HUES64 (cell line): ENCODE measurements at regions not wholly inside any gene's neighbourhood (a gene's known extent, or its start where the extent isn't known, plus 50 kb on each side); places are given as distances from the start of the nearest gene placed in this dataset.
A peak's percentile ranks its signal among the peaks of the same experiment; 100 is the strongest.
"Not testable (repeated sequence)": the region's sequence is repeated elsewhere in the genome, so short reads cannot be mapped to it uniquely, and the experiment has no call there.

Experiments
- H3K27ac ChIP-seq: 2 replicates; pipeline ENCODE4 v1.7.0; 2013; ENCODE audit warnings: low read depth, low read length, inconsistent platforms
- H3K27me3 ChIP-seq: 2 replicates; pipeline ENCODE4 v1.6.1; 2013; ENCODE audit warnings: mild to moderate bottlenecking, low read length; ENCODE audit not compliant: insufficient read depth
- H3K36me3 ChIP-seq: 2 replicates; pipeline ENCODE4 v1.6.1; 2013; ENCODE audit warnings: mild to moderate bottlenecking, low read length; ENCODE audit not compliant: insufficient read depth
- H3K4me1 ChIP-seq: 2 replicates; pipeline ENCODE4 v1.6.1; 2013; ENCODE audit warnings: mild to moderate bottlenecking, low read length, moderate library complexity; ENCODE audit not compliant: insufficient read depth
- H3K4me3 ChIP-seq: 2 replicates; pipeline ENCODE4 v1.5.1; 2013; ENCODE audit warnings: mild to moderate bottlenecking, low read length, moderate library complexity
- H3K9ac ChIP-seq: 2 replicates; pipeline ENCODE4 v1.6.1; 2013; ENCODE audit warnings: mild to moderate bottlenecking, low read depth, low read length
- H3K9me3 ChIP-seq: 2 replicates; pipeline ENCODE4 v1.6.1; 2013; ENCODE audit warnings: low read depth, low read length; ENCODE audit not compliant: insufficient read depth
- WGBS: fragments of 150-250, 120-280 bp; methylation state at CpG from one replicate; pipeline ENCODE4 v1.1.7; 2013; ENCODE audit warnings: missing lambda C conversion rate; 5-methylcytosine and 5-hydroxymethylcytosine counted together

GRCh38 chr9:81825846-81826516, 102.2 kb upstream of the SPATA31D4 start:
- H3K36me3 ChIP-seq, result no peaks in the 10 kb centered on the region
- H3K9ac ChIP-seq, result no peak overlapping the region
- WGBS, result 77% methylated on average over 2 of the region's 3 CpGs
- peak overlapping the region; percentile 5; the same call in 1 of the 2 replicates for H3K27ac ChIP-seq
- H3K4me3 ChIP-seq, result no peak overlapping the region
- H3K27me3 ChIP-seq, result no peaks in the 10 kb centered on the region
- no peaks in the 10 kb centered on the region for H3K9me3 ChIP-seq
- peaks cover 42% of the 10 kb centered on the region for H3K4me1 ChIP-seq

GRCh38 chr9:81826517-81826906, 101.7 kb upstream of the SPATA31D4 start:
- 91% methylated on average over 15 of the region's 15 CpGs for WGBS

GRCh38 chr9:81827616-81828296, 100.5 kb upstream of the SPATA31D4 start:
- 93% methylated on average over 5 of the region's 5 CpGs for WGBS
- H3K9me3 ChIP-seq, result no peaks in the 10 kb centered on the region
- H3K36me3 ChIP-seq, result no peaks in the 10 kb centered on the region
- H3K4me3 ChIP-seq, result no peak overlapping the region
- no peak overlapping the region for H3K9ac ChIP-seq
- no peak overlapping the region for H3K27ac ChIP-seq
- H3K4me1 ChIP-seq, result peaks cover 39% of the 10 kb centered on the region
- no peaks in the 10 kb centered on the region for H3K27me3 ChIP-seq

More at GRCh38 chr9:81826517-81826906, 101.7 kb upstream of the SPATA31D4 start:
- Histone ChIP-seq H3K9ac (no peak overlapping the region), H3K27me3 (no peaks in the 10 kb centered on the region), H3K4me1 (peaks cover 42% of the 10 kb centered on the region), H3K27ac (peak overlapping the region; percentile 5; the same call in 1 of the 2 replicates), H3K9me3 (no peaks in the 10 kb centered on the region), H3K4me3 (no peak overlapping the region), H3K36me3 (no peaks in the 10 kb centered on the region)

GRCh38 chr9:81829195-81829882, 98.9 kb upstream of the SPATA31D4 start:
- H3K9ac ChIP-seq, result no peak overlapping the region
- no peaks in the 10 kb centered on the region for H3K27me3 ChIP-seq
- H3K36me3 ChIP-seq, result no peaks in the 10 kb centered on the region
- 73% methylated on average over 5 of the region's 5 CpGs for WGBS
- H3K4me1 ChIP-seq, result peaks cover 32% of the 10 kb centered on the region
- H3K4me3 ChIP-seq, result no peak overlapping the region
- H3K9me3 ChIP-seq, result no peaks in the 10 kb centered on the region
- no peak overlapping the region for H3K27ac ChIP-seq

- H3K36me3 ChIP-seq, H3K27ac ChIP-seq, H3K4me3 ChIP-seq, H3K9ac ChIP-seq, H3K27me3 ChIP-seq, H3K9me3 ChIP-seq: not testable (repeated sequence)
- H3K4me1 ChIP-seq, result peaks cover 31% of the 10 kb centered on the region
- 97% methylated on average over 7 of the region's 8 CpGs for WGBS
Observed at GRCh38 chr9:81830431-81830830, 97.8 kb upstream of the SPATA31D4 start.

GRCh38 chr9:81832571-81833285, 95.5 kb upstream of the SPATA31D4 start:
- WGBS, result 96% methylated on average over 5 of the region's 6 CpGs
- no peaks in the 10 kb centered on the region for H3K36me3 ChIP-seq
- H3K27me3 ChIP-seq, result no peaks in the 10 kb centered on the region
- H3K9ac ChIP-seq, result no peak overlapping the region
- no peak overlapping the region for H3K4me3 ChIP-seq
- H3K9me3 ChIP-seq, result no peaks in the 10 kb centered on the region
- peaks cover 20% of the 10 kb centered on the region for H3K4me1 ChIP-seq
- H3K27ac ChIP-seq, result no peak overlapping the region

GRCh38 chr9:81833563-81834345, 94.5 kb upstream of the SPATA31D4 start:
- H3K27ac ChIP-seq, result no peak overlapping the region

GRCh38 chr9:81841333-81841732, 86.9 kb upstream of the SPATA31D4 start:
- Histone ChIP-seq H3K9ac (no peak overlapping the region), H3K9me3 (no peaks in the 10 kb centered on the region), H3K27me3 (no peaks in the 10 kb centered on the region), H3K27ac (no peak overlapping the region), H3K4me3 (no peak overlapping the region), H3K4me1 (peaks cover 13% of the 10 kb centered on the region), H3K36me3 (no peaks in the 10 kb centered on the region)
- WGBS, result 63% methylated on average over 6 of the region's 6 CpGs

More at GRCh38 chr9:81833563-81834345, 94.5 kb upstream of the SPATA31D4 start:
- Histone ChIP-seq H3K4me1 (peaks cover 10% of the 10 kb centered on the region), H3K9ac (no peak overlapping the region), H3K27me3 (no peaks in the 10 kb centered on the region), H3K4me3 (no peak overlapping the region), H3K9me3 (no peaks in the 10 kb centered on the region), H3K36me3 (no peaks in the 10 kb centered on the region)
- WGBS, result 97% methylated on average over 9 of the region's 9 CpGs

- no peaks in the 10 kb centered on the region for H3K36me3 ChIP-seq
- H3K27me3 ChIP-seq, result no peaks in the 10 kb centered on the region
- 60% methylated on average over 2 of the region's 2 CpGs for WGBS
- no peak overlapping the region for H3K9ac ChIP-seq
- no peak overlapping the region for H3K4me3 ChIP-seq
- H3K9me3 ChIP-seq, result no peaks in the 10 kb centered on the region
- H3K4me1 ChIP-seq, result peaks cover 19% of the 10 kb centered on the region
- H3K27ac ChIP-seq, result no peak overlapping the region
Observed at GRCh38 chr9:81844131-81844567, 84.1 kb upstream of the SPATA31D4 start.

- peaks cover 15% of the 10 kb centered on the region; the same call in 1 of the 2 replicates for H3K4me1 ChIP-seq
Observed at GRCh38 chr9:81847181-81847915, 80.9 kb upstream of the SPATA31D4 start.

More at GRCh38 chr9:81847181-81847915, 80.9 kb upstream of the SPATA31D4 start:
- Histone ChIP-seq H3K9me3 (no peaks in the 10 kb centered on the region), H3K4me3 (no peak overlapping the region), H3K27me3 (no peaks in the 10 kb centered on the region), H3K36me3 (no peaks in the 10 kb centered on the region), H3K9ac (no peak overlapping the region), H3K27ac (no peak overlapping the region)
- 91% methylated on average over 8 of the region's 9 CpGs for WGBS
